Right renal pelvis (tissue), 4 donors: ENCODE measurements at regions not wholly inside any gene's neighbourhood (a gene's known extent, or its start where the extent isn't known, plus 50 kb on each side); places are given as distances from the start of the nearest gene placed in this dataset.

ENCODE experiments used
- DNase-seq, 4 donors: peaks; one replicate each; pipeline ENCODE4 v3.0.0-alpha.2; 2013; ENCODE audit warnings: low read depth in 4 of 4, low spot score in 3 of 4, missing footprints in 1 of 4

DNA sequence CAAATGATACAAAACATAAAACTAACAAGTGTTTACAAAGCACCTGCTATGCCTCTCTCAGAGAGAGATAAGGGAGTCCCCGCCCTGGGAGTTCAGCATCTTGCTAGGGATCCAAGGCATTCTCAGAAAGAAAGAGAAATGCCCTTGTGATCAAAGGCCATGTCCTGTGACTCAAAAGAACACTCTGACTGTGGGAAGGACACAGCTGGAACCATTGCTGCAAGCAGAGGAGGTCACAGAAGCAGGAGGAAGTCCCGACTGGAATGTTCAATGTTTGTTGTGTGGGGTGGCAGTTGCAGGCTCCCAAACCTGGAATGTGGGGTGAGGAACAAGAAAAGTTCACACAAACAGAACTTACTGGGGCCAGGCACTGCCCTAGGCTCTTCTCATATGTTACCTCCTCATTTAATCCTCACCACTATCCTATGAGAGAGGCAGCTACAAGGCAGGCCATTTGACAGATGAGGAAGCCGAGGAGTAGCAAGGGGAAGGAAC, 93.0 kb upstream of the GRIK3 start:
- DNase-seq: no peak

DNA sequence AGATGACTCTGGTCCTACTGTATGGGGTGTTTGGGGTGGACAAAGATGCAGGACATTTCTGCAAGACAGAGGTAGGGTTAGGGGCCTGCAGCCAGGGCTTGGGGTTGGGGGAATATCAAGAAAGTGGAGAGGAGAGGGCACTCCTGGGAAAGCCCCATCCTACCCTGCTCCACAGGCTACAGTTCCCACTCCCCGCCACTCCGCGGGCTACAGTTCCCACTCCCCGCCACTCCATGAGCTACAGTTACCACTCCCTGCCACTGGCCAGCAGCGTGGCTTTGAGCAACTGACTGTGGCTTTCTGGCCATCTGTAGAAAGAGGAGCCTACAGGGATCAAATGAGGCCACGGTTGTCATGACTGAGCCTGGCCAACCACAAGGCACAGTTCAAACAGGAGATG, 93.8 kb upstream of the GRIK3 start:
- no peak for DNase-seq

DNA sequence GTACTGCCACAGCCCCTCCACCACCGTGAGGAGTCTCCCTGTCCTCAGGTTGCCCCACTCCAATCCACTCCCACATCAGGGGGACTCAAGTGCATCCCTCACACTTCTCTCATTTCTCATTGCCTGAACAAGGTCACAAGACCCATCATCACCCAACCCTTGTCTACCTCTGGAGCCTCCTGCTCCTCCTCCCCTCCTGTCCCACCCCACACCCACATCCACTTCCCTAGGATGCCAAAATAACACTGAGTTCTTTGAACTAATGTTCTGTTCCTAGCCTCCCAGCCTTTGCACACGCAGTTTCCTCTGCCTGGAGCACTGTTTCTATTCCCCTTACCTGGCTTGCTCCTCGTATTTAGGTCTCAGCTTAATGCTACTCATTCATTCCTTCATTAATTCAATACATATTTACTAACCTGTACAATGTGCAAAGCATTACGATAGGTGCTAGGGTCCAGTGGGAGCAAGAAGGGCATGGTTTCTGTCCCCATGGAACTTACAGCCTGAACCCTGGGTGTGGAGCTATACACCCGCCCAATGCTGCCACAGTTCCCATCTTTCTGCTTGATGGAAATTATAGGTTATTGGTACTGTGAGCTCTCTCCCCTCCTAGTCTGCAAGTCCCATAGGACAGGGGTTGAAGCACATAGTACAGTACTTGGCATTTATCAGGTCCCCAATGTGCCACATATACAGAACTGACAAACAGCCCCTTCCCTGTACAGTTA, 96.1 kb upstream of the GRIK3 start:
- no peak for DNase-seq

DNA sequence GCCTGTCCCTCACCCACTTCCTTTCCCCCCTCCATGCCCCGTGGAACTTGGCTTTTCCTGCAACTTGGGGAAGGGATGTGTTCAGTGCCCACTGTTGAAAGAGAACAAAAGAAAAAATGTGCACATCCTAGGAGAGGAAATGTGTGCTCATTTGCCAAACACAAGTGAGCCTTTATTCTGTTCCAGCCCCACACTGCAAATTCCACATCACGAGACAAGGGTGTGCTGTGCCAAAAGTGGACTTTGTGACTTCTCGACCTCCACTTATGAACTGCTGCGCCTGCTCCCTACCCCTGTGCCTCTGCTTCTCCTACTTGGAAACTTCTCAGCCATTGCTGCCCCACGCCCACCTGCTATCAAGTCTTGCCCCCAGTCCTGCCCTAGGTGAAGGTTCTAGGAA, 97.0 kb upstream of the GRIK3 start:
- DNase-seq: no peak

DNA sequence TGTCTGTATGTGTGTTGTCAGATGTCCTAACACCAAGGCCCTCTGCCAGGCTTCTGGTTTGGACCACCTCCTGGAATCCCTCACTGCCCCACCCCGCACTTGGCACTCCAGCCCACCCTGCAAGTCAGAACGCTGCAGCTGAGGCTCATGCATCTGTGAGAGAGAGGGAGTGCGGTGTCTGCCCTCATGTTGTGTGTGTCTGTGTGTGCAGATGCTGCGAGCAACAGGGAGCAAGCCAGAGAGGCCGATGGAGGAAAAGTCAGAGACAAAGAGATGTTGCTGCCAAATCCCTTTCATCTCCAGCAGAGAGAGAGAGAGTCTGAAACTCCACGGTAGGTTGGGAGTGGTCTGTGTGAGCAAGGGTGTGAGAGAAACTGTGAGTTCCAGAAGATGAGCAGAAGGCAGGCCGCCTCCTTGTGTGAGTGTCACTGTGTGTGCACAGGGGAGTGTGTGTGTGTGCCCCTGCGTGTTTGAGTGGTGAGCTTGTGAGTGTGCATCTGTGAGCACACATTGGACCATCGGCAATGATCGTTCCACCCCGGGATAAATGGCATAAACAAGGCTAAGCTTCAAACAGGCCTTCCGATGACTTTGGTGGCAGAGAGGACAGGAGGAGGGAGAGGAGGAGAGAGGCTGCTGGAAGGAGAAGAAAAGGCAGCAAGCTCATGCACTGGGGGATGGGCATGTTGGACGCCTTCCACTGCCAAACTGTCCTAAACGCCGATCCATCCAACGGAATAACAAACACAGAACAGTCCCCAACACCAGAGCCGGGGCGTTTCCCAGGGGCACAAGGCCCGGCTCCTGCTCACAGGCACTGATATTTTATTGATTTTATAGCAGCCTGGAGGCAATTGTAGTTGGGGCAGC, 99.2 kb upstream of the GRIK3 start:
- no peak for DNase-seq

DNA sequence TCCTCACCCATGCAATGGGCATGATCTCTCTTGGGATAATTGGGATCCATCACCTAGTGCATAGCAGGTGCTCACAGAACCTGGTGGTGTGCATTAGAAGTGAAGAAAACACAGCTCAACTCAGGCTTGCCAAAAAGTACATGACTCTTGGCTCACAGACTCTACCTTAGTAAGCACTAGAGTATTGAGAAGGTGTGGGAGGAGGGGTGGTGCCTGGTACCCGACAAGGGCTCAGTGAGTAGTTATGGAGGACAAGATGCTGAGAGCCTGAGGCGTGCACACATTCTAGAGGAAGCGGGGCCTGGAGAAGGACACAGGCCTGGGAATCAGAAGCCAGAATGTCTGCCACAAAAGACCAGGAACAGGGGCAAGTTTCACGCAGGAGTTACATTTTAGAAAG, 100.3 kb upstream of the GRIK3 start:
- DNase-seq: no peak

DNA sequence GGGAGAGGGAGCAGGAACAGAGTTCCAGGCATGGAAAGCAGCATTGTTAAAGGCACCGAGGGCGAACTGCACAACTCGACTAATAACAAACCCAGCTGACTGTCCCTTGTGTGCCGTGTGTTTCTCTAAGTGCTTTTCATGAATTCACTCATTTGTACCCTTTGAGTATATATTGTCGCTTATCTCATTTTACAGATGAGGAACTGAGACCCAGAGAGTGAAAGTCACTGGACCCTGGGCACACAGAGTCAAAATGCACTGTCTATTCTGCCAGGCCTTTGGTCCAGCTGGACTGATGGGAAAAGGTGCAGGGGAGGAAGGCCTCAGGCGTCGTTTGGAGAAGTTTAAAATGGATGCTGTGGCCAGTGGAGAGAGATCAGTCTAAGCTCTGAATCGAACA, 100.7 kb upstream of the GRIK3 start:
- no peak for DNase-seq

DNA sequence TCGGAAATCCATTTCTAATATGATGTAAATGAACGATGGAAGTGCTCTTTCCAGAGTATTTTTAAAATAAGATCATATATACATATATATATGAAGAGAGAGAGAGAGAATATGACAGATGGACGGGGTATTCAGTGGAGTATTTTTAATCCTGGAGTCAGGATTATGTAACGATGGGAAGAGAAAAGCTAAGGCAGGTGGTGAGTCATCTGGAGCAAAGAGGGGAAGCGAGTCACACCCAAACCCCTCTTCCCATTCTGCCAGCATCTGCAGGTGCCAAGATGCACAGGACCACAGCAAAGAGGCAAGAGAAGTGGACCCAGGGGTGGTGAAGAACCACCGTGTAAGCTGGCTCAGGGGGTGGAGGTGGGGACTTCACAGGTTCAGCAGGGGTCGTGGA, 102.7 kb upstream of the GRIK3 start:
- no peak for DNase-seq

DNA sequence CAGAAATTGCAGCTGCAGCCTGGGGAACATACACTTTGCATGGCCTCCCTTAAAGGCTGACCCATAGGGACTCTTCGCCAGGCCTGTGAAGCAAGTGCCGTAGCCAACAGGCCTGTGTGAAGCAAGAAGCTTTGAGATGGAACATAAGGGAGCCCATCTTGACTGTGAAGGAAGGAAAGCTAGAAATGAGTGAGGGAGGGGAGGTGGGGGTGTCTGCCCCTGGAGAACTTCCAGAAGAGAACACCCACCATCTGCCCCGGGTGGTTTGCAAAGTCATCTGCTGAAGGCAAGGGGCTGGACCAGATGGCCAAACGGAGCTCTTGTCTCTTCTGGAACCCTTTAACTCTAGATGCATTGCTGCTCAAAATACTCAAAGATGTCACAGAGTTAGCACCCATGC, 103.3 kb upstream of the GRIK3 start:
- no peak for DNase-seq

DNA sequence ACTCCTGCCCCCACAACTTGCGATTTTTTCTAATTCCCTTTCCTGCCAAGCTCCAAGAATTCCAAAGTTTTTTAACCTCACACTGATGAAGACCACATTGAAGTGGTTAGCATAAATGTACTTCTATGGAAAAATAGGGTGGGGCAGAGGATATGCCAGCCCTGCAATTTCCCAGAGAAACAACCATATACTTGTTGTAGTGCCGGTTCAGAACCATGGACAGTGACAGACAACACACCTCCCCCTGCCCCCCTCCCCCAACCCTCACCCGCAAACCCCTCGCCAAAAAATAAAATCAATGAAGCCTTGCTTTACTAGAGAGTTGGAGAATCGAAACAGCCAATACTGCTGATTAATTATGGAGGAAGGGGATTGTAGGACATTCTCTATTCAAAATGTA, 109.5 kb upstream of the GRIK3 start:
- DNase-seq: peak in 1 of 4 donors; percentile 2

DNA sequence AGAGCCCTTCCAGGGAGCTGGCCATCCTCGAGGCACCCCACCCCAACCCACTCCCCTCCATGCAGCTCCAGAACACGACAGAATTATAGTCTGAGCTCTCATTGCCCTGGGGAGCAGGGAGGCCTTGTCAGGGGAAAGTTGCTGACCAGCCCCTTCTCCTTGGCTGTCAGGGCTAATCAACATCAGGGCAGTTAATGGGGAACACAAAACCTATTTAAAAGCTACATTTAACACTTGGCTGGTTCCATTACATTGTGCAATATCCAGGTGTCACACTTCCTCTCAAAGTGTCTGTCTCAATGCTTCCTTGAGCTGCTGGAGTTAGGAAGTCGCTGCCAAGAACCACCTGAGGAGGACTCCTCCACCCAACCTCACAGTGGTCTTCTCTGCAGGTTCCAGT, 111.8 kb upstream of the GRIK3 start:
- DNase-seq: no peak

DNA sequence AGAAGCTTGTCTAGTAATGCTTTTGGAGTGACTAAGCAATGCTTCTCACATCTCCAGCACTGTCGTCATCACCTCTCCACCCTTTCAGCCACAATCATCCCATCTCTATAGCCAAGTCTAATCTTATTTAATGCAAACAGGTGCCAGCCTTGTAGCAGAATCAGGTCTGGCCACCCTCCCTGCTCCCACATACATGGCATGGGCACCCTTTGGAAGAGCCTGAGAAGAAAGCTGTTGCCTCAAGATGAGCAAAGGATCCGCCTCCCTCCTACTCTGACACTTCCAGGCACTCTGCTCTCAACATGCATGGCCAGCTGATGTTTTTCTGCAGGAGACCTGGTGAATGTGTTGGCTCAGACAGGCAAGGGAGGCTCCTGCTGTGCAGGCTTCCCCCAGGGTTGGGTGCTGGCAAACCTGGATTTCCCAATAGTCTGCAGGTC, 113.1 kb upstream of the GRIK3 start:
- no peak for DNase-seq

DNA sequence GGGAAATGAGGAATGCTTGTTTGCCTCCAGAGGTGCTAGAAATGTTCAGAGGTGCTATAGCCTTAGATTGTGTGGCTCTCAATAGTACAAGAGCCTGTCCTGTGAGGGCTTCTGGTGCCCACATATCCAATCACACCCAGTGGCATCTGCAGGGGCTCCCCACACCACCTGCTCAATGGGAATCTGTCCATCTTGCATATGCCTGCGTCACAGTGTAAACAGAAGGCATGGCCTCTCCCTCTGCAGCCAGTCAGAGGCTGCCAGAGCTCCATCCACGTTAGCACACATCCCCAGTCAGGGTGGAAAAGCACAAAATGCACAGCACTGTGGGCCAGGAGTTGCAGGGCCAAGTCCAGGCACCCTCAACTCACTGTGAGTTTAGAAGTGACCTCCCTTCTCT, 113.6 kb upstream of the GRIK3 start:
- DNase-seq: no peak

DNA sequence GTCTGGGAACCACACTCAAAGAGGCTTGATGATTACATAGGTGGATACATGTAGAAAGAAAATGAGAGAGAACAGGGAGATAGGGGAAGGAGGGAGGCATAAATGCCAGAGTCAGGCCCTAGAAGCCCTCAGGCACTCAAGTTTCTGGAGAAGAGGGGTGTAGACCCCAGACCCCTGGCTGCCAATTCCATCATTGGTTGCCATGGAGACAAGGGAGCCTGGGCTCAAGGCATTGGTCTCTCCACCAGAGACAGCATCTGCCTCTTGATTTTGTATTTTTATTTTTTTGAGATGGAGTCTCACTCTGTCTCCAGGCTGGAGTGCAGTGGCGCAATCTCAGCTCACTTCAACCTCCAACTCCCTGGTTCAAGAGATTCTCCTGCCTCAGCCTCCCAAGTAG, 114.3 kb upstream of the GRIK3 start:
- DNase-seq: no peak

DNA sequence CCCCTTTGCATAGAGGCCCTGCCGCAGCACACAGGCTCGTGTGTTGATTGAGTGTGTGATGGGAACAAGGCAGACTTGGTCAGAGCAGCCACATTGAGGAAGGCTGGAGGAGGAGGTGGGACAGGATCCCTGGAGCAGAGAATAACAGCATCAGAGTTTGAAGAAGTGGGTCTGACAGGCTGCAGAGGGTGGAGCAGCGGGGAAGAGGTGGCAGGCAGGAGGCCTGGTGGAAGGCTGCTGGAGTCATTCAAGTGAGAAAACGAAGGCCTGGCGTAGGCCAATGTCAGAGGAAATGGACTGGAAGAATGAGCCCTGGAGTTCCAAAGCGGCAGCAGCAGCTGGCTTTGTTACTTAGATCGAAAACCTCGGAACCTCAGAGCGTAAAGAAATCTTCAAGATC, 115.0 kb upstream of the GRIK3 start:
- DNase-seq: no peak

DNA sequence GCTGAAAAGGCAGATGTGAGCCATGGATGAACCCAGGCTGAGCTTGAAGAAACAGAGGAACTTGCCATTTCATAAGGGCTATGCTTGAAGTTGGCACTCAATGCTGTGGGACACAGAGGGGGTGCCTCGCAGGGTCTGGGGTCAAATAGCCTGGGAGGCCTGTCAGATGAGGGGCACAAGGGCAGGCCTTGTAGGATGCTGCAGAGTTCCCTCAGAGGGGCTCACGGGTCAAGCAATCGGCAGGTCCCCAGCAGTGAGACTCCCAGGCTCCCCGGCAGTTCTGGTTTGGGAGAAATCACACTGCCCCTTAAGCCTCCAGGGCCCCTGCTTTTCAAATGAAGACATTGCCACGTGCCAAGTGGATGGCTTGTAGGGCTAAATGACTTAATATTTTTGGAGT, 116.7 kb upstream of the GRIK3 start:
- no peak for DNase-seq

DNA sequence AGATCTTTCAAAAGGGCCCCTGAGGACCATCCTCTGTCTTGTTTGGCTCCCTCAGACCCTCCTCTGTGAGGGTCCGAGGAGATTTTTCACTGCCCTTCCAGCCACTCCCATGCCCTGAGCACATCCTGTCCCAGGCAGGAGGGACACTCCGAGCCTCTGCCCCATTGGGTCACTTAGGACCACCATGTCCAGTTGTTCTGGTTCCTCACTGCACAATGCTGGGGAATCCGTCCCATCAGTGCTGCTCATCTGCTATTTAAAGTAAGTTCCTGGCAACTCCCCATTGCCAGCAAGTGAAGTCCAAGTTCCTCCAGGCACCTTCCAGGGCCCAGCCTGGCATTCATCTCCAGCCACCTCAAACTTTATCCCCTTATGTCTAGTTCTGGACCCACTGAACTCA, 117.5 kb upstream of the GRIK3 start:
- DNase-seq: no peak

DNA sequence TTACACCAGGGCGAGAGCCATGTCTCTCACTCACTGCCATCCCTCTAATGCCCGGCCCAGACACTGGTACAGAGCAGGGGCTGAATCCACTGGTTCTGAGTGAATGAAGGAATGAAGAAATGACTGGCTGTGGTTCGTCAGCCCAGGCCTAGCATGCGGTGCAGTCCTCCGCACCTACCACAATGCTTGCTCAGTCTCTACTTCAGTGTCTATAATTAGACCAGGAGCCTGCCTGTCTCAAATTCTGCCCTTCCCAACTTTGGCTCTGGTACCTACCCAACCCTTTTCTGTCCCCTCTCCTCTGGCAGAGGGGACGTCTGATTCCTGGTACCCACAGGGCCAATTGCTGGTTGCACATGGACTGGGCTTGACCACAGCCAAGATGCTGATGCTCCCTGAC, 118.2 kb upstream of the GRIK3 start:
- no peak for DNase-seq

DNA sequence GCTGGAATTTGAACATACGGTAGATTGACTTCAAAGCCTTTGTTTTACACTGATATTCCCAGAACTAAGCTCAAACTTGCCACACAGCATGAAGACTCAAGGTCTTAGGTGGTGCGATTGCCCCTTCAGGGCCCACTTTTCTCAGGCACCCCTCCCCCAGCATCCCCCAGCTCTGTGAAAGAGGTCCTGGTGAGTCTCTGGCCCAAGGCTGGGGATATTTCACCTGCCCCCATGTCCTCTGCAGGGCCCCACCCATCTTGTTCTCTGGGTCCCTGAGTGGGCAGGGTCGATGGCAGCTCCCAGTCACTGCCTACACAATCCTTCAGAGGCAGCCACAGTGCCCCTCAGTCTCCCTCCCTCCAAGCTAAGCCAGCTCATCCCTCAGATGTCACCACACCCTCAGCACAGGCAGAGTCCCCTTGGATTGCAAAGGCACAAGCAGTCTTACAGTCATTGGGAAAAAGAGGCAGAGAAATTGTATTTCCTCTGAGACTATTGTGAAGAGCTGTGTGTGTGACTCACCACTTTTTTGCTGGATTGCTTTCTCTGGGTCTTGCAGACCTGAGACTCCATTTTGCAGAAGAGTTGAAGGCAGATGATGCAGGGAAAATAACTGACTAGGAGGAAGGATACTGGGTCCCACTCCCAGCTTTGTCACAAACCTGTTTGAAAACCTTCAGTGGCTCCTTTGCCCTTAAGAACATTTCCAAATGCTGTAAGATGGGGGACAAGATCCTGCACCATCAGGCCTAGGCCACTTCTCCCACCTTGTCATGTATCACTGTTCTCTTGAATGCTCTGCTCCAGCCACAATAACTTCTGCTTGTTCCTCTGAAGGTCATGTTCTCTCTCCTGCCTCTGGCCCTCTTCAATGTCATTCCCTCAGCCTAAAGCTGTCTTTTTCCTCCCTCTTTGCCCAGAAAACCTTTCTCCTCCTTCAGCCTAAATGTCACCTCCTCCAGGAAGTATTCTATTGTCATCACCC, 119.1 kb upstream of the GRIK3 start:
- DNase-seq: no peak

DNA sequence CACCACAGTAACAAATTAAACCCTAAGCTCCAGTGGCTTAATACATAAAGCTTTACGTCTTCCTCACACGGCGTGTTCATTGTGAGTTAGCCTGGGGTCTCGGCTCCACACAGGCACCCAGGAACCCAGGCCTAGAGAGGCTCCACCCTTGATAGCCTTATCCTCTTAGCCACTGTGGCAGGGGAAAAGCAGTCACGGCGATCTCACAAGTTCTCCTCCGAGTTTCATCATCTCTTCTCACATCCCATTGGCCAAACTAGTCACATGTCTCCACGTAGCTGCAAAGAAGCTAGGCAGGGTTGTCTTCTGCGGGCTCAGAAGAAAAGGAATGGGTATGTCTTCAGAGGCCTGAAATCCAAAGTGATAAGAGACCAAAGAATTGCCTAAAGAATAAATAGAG, 122.3 kb upstream of the GRIK3 start:
- DNase-seq: no peak

DNA sequence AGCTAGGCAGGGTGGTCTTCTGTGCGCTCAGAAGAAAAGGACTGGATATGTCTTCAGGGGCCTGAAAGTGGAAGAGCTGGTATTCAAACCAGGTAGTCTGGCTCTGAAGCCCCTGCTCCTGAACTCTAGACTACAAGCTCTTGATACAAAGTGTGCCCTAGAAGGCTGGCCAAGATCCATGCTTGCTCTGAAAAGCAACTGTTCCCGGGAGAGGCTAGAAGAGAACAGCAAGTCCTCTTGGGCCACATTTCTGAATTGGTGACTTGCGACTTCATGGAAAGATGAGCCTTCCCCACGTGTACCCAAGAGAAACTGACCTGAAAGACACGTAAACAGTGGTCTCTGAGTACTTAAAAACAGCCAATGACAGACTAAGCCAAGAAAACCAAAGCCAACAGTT, 123.3 kb upstream of the GRIK3 start:
- no peak for DNase-seq
